Osteoblast (primary cell): ENCODE measurements at regions not wholly inside any gene's neighbourhood (a gene's known extent, or its start where the extent isn't known, plus 50 kb on each side); places are given as distances from the start of the nearest gene placed in this dataset.
A peak's percentile ranks its signal among the peaks of the same experiment; 100 is the strongest.

Experiments
- DNase-seq: peaks from one replicate; pipeline ENCODE4 v3.0.0; 2011; ENCODE audit warnings: low spot score, mixed read lengths; ENCODE audit not compliant: insufficient read length; ENCODE audit errors: missing footprints
- H2AFZ ChIP-seq: 2 replicates; pipeline ENCODE4 v1.6.0; 2011; ENCODE audit warnings: mild to moderate bottlenecking, low read length
- H3K27ac ChIP-seq: 2 replicates; pipeline ENCODE4 v1.5.1; 2011; ENCODE audit warnings: mild to moderate bottlenecking, low read depth, low read length, moderate library complexity
- H3K27me3 ChIP-seq: 2 replicates; pipeline ENCODE4 v1.6.0; 2012; ENCODE audit warnings: mild to moderate bottlenecking, control low read depth, inconsistent platforms, low read length, moderate library complexity; ENCODE audit not compliant: insufficient read depth
- H3K36me3 ChIP-seq: 2 replicates; pipeline ENCODE4 v1.5.1; 2011; ENCODE audit warnings: mild to moderate bottlenecking, low read length, control low read depth, moderate library complexity; ENCODE audit not compliant: insufficient read depth
- H3K4me1 ChIP-seq: 2 replicates; pipeline ENCODE4 v1.5.1; 2011; ENCODE audit warnings: mild to moderate bottlenecking, low read length, control low read depth, moderate library complexity; ENCODE audit not compliant: insufficient read depth
- H3K4me2 ChIP-seq: 2 replicates; pipeline ENCODE4 v1.6.0; 2011; ENCODE audit warnings: mild to moderate bottlenecking, low read length; ENCODE audit not compliant: insufficient read depth
- H3K4me3 ChIP-seq: fragments of 200-600 bp; sonication (generic); 3 replicates; pipeline ENCODE4 v1.5.1; 2012; ENCODE audit warnings: mild to moderate bottlenecking, low read length, inconsistent platforms; ENCODE audit not compliant: insufficient read depth
- H3K79me2 ChIP-seq: 2 replicates; pipeline ENCODE4 v1.6.0; 2012; ENCODE audit warnings: mild to moderate bottlenecking, low read length, control low read depth, inconsistent platforms; ENCODE audit not compliant: insufficient read depth
- H3K9me3 ChIP-seq: 2 replicates; pipeline ENCODE4 v1.5.1; 2011; ENCODE audit warnings: low read depth, low read length, control low read depth
- H4K20me1 ChIP-seq: 2 replicates; pipeline ENCODE4 v1.6.0; 2012; ENCODE audit warnings: mild to moderate bottlenecking, low read length, control low read depth; ENCODE audit not compliant: insufficient read depth
- CTCF ChIP-seq: IDR thresholded peaks from 2 replicates; pipeline ENCODE4 v1.5.1; 2011; ENCODE audit warnings: mild to moderate bottlenecking, low read depth, low read length, moderate library complexity; ENCODE audit errors: extremely low read depth

GRCh38 chr11:91986218-91986617 is 238.4 kb upstream of the FAT3 start:
- no peak for DNase-seq
- Histone ChIP-seq H3K79me2 (no peaks in the 10 kb centered on the region), H3K36me3 (no peaks in the 10 kb centered on the region), H3K4me3 (no peak overlapping the region), H3K27ac (no peak overlapping the region), H3K4me2 (no peak overlapping the region), H3K9me3 (no peaks in the 10 kb centered on the region), H3K27me3 (no peaks in the 10 kb centered on the region), H4K20me1 (no peaks in the 10 kb centered on the region), H3K4me1 (peaks cover 12% of the 10 kb centered on the region), H2AFZ (no peak overlapping the region)
- no peak for TF ChIP-seq CTCF

- H3K4me3 ChIP-seq, result no peak overlapping the region
- H3K4me1 ChIP-seq, result peaks cover 17% of the 10 kb centered on the region
- no peaks in the 10 kb centered on the region for H3K36me3 ChIP-seq
- no peak overlapping the region for H3K4me2 ChIP-seq
- H2AFZ ChIP-seq, result no peak overlapping the region
- H3K27me3 ChIP-seq, result no peaks in the 10 kb centered on the region
- no peak for DNase-seq
- H3K79me2 ChIP-seq, result no peaks in the 10 kb centered on the region
- TF ChIP-seq CTCF, result no peak
- no peaks in the 10 kb centered on the region for H4K20me1 ChIP-seq
- H3K9me3 ChIP-seq, result no peaks in the 10 kb centered on the region
- H3K27ac ChIP-seq, result no peak overlapping the region
Measured at GRCh38 chr11:91984033-91984584, 240.5 kb upstream of the FAT3 start.

- Histone ChIP-seq H3K79me2 (no peaks in the 10 kb centered on the region), H3K4me1 (peaks cover 21% of the 10 kb centered on the region), H3K27ac (peak overlapping the region; percentile 98), H3K27me3 (no peaks in the 10 kb centered on the region), H4K20me1 (no peaks in the 10 kb centered on the region), H3K9me3 (no peaks in the 10 kb centered on the region), H3K36me3 (no peaks in the 10 kb centered on the region), H3K4me3 (peak overlapping the region; percentile 13), H2AFZ (peak overlapping the region; percentile 86), H3K4me2 (peak overlapping the region; percentile 75)
- peak; percentile 91 for DNase-seq
- no peak for TF ChIP-seq CTCF
Measured at GRCh38 chr11:91981995-91982394, 242.6 kb upstream of the FAT3 start.

GRCh38 chr11:91979775-91980174 is 244.8 kb upstream of the FAT3 start:
- no peak for DNase-seq
- no peaks in the 10 kb centered on the region for H3K27me3 ChIP-seq
- H3K36me3 ChIP-seq, result no peaks in the 10 kb centered on the region
- H2AFZ ChIP-seq, result no peak overlapping the region
- H3K9me3 ChIP-seq, result no peaks in the 10 kb centered on the region
- no peak for TF ChIP-seq CTCF
- H3K4me2 ChIP-seq, result no peak overlapping the region
- peaks cover 21% of the 10 kb centered on the region for H3K4me1 ChIP-seq
- no peak overlapping the region for H3K4me3 ChIP-seq
- H4K20me1 ChIP-seq, result no peaks in the 10 kb centered on the region
- no peak overlapping the region for H3K27ac ChIP-seq
- no peaks in the 10 kb centered on the region for H3K79me2 ChIP-seq
